ENCODE measurements at regions not wholly inside any gene's neighbourhood (a gene's known extent, or its start where the extent isn't known, plus 50 kb on each side); places are given as distances from the start of the nearest gene placed in this dataset.

DNA sequence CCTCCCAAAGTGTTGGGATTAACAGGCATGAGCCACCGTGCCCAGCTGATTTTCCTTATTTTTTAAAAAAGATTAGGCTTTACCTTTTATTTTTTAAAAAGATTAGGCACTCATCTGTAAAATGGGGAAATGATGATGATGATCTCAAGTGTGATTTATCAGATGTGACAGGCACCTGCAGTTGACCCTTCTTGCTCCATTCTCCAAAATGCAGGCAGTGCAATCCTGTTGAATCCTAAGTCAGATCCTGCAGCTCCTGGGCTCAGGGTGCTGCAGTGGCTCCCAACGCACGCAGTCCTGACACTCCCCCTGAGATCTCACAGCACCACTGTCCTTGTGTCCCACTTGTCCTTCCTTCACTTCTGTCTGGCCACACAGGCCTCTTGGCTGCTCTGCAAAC lies 257.3 kb upstream of the KAZN start:
- Histone ChIP-seq H3K27me3 (ENCODE audit: insufficient read depth, low read length, poor library complexity) (no peaks in the 10 kb centered on the region), H3K36me3 (ENCODE audit: control insufficient read depth, insufficient read depth, low read length) (no peaks in the 10 kb centered on the region), H3K27ac (ENCODE audit: low read depth, low read length) (no peak overlapping the region), H2BK5ac (ENCODE audit: low read length) (no peak overlapping the region), H3K4me2 (ENCODE audit: low read length) (no peak overlapping the region), H4K8ac (ENCODE audit: low read depth, low read length) (no peak overlapping the region), H3K79me1 (ENCODE audit: low read length) (no peaks in the 10 kb centered on the region), H2BK120ac (ENCODE audit: low read depth, low read length) (no peak overlapping the region), H3K4me1 (ENCODE audit: control insufficient read depth, low read depth, low read length) (no peaks in the 10 kb centered on the region), H3K9ac (ENCODE audit: low read length) (no peak overlapping the region), H4K5ac (ENCODE audit: low read length) (no peak overlapping the region), H3K4ac (ENCODE audit: low read depth, low read length) (no peak overlapping the region), H3K18ac (ENCODE audit: low read length) (no peak overlapping the region), H3K79me2 (ENCODE audit: control insufficient read depth, insufficient read depth, low read length) (no peaks in the 10 kb centered on the region), H3K23ac (ENCODE audit: low read length) (peak overlapping the region; percentile 37), H3K56ac (ENCODE audit: low read length) (no peak overlapping the region), H2BK15ac (replicated peaks; ENCODE audit: low read depth) (no peak overlapping the region), H3K4me3 (ENCODE audit: low read length) (no peak overlapping the region), H2AK5ac (ENCODE audit: low read length) (no peak overlapping the region)
- DNase-seq = no peak
- no CpG with 5 or more reads among the region's 3 CpGs for whole genome bisulfite sequencing (ENCODE audit: extremely low coverage, insufficient coverage, low lambda C conversion rate)

DNA sequence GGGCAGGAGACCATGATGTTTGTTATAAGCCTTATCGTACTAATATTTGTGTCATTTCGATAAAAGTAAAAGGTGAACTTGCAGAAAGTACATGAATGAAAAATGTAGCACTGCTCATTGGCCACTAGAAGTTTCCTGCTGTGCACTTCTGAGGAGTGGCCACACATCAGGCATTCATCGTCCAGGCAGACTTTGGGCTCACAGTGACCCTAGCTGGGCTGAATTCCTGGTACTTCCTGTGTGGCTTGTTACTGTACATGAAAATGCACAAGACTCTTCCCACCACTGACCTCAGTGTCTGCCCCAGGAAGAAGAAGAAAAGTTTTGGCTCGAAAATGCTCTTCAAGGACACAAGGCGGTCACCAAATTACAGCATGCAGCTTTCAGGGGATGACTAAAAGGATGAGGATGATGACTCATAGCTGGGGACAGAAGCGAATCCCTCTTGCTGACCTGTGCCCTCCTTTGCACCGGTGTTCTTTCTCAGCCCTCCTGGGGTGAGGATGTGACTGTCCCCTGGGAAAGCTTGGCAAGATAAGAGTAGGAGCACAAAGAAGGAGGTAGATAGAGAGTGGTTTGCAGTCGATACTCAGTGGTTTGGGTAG lies 252.4 kb upstream of the KAZN start:
- no peaks in the 10 kb centered on the region for H3K4me1 ChIP-seq (ENCODE audit: control insufficient read depth, low read depth, low read length)
- H2BK15ac ChIP-seq (replicated peaks; ENCODE audit: low read depth) = no peak overlapping the region
- no peaks in the 10 kb centered on the region for H3K79me1 ChIP-seq (ENCODE audit: low read length)
- no CpG with 5 or more reads among the region's 8 CpGs for WGBS (ENCODE audit: extremely low coverage, insufficient coverage, low lambda C conversion rate)
- no peak overlapping the region for H3K9ac ChIP-seq (ENCODE audit: low read length)
- H3K23ac ChIP-seq (ENCODE audit: low read length) = no peak overlapping the region
- no peak overlapping the region for H3K27ac ChIP-seq (ENCODE audit: low read depth, low read length)
- H3K36me3 ChIP-seq (ENCODE audit: control insufficient read depth, insufficient read depth, low read length) = no peaks in the 10 kb centered on the region
- H3K4me3 ChIP-seq (ENCODE audit: low read length) = no peak overlapping the region
- DNase-seq = peak; percentile 83
- H2BK120ac ChIP-seq (ENCODE audit: low read depth, low read length) = no peak overlapping the region
- H3K4ac ChIP-seq (ENCODE audit: low read depth, low read length) = no peak overlapping the region
- H4K5ac ChIP-seq (ENCODE audit: low read length) = no peak overlapping the region
- H2AK5ac ChIP-seq (ENCODE audit: low read length) = no peak overlapping the region
- H3K79me2 ChIP-seq (ENCODE audit: control insufficient read depth, insufficient read depth, low read length) = no peaks in the 10 kb centered on the region
- H4K8ac ChIP-seq (ENCODE audit: low read depth, low read length) = no peak overlapping the region
- H3K27me3 ChIP-seq (ENCODE audit: insufficient read depth, low read length, poor library complexity) = no peaks in the 10 kb centered on the region
- H3K18ac ChIP-seq (ENCODE audit: low read length) = no peak overlapping the region
- H2BK5ac ChIP-seq (ENCODE audit: low read length) = no peak overlapping the region
- H3K56ac ChIP-seq (ENCODE audit: low read length) = no peak overlapping the region
- H3K4me2 ChIP-seq (ENCODE audit: low read length) = no peak overlapping the region

DNA sequence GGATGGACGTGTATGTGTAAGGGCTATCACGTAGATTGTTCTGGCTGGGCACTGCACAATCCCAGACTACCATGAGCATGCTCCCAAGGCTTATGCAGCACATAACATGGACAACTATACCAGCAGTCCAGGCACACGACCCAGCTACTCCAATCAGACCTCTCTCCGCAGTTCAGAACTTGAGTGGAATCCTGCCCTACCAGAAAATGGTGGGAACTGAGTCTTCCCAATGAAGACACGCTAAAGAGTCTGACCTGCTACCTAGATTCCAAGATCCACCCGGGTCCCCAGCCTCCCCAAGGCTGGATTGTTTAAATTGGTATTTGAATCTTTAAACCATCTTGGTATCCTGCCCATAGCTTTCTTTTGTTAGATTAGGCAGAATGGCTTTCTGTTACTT lies 251.3 kb upstream of the KAZN start:
- Histone ChIP-seq H3K18ac (ENCODE audit: low read length) (no peak overlapping the region), H2BK120ac (ENCODE audit: low read depth, low read length) (no peak overlapping the region), H3K27ac (ENCODE audit: low read depth, low read length) (no peak overlapping the region), H3K4ac (ENCODE audit: low read depth, low read length) (no peak overlapping the region), H3K23ac (ENCODE audit: low read length) (no peak overlapping the region), H3K36me3 (ENCODE audit: control insufficient read depth, insufficient read depth, low read length) (no peaks in the 10 kb centered on the region), H3K4me2 (ENCODE audit: low read length) (no peak overlapping the region), H3K79me1 (ENCODE audit: low read length) (no peaks in the 10 kb centered on the region), H3K27me3 (ENCODE audit: insufficient read depth, low read length, poor library complexity) (no peaks in the 10 kb centered on the region), H3K79me2 (ENCODE audit: control insufficient read depth, insufficient read depth, low read length) (no peaks in the 10 kb centered on the region), H3K9ac (ENCODE audit: low read length) (no peak overlapping the region), H4K8ac (ENCODE audit: low read depth, low read length) (no peak overlapping the region), H3K4me1 (ENCODE audit: control insufficient read depth, low read depth, low read length) (no peaks in the 10 kb centered on the region), H2BK5ac (ENCODE audit: low read length) (no peak overlapping the region), H3K4me3 (ENCODE audit: low read length) (no peak overlapping the region), H2AK5ac (ENCODE audit: low read length) (no peak overlapping the region), H2BK15ac (replicated peaks; ENCODE audit: low read depth) (no peak overlapping the region), H4K5ac (ENCODE audit: low read length) (no peak overlapping the region), H3K56ac (ENCODE audit: low read length) (no peak overlapping the region)
- no peak for DNase-seq
- WGBS (ENCODE audit: extremely low coverage, insufficient coverage, low lambda C conversion rate) = no CpG with 5 or more reads among the region's 6 CpGs

DNA sequence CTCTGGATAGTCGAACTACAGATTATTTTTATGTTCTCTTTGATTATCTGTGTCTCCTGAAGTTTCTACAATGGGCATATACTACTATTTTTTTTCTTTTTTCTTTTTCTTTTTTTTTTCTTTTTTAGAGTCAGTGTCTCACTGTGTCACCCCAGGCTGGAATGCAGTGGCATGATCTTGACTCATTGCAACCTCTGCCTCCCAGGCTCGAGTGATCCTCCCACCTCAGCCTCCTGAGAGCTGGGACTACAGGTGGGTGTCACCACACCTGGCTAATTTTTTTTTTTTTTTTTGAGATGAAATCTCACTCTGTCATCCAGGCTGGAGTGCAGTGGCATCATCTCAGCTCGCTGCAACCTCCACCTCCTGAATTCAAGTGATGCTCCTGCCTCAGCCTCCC lies 250.7 kb upstream of the KAZN start:
- Histone ChIP-seq H3K4ac (ENCODE audit: low read depth, low read length) (no peak overlapping the region), H3K9ac (ENCODE audit: low read length) (no peak overlapping the region), H4K8ac (ENCODE audit: low read depth, low read length) (no peak overlapping the region), H3K27ac (ENCODE audit: low read depth, low read length) (no peak overlapping the region), H2BK15ac (replicated peaks; ENCODE audit: low read depth) (no peak overlapping the region), H3K4me3 (ENCODE audit: low read length) (no peak overlapping the region), H3K27me3 (ENCODE audit: insufficient read depth, low read length, poor library complexity) (no peaks in the 10 kb centered on the region), H3K79me2 (ENCODE audit: control insufficient read depth, insufficient read depth, low read length) (no peaks in the 10 kb centered on the region), H3K4me2 (ENCODE audit: low read length) (no peak overlapping the region), H3K23ac (ENCODE audit: low read length) (no peak overlapping the region), H4K5ac (ENCODE audit: low read length) (no peak overlapping the region), H3K79me1 (ENCODE audit: low read length) (no peaks in the 10 kb centered on the region), H2AK5ac (ENCODE audit: low read length) (no peak overlapping the region), H3K56ac (ENCODE audit: low read length) (no peak overlapping the region), H2BK120ac (ENCODE audit: low read depth, low read length) (no peak overlapping the region), H3K36me3 (ENCODE audit: control insufficient read depth, insufficient read depth, low read length) (no peaks in the 10 kb centered on the region), H3K18ac (ENCODE audit: low read length) (no peak overlapping the region), H3K4me1 (ENCODE audit: control insufficient read depth, low read depth, low read length) (no peaks in the 10 kb centered on the region), H2BK5ac (ENCODE audit: low read length) (no peak overlapping the region)
- DNase-seq = no peak
- WGBS (ENCODE audit: extremely low coverage, insufficient coverage, low lambda C conversion rate) = no CpG with 5 or more reads among the region's 3 CpGs

DNA sequence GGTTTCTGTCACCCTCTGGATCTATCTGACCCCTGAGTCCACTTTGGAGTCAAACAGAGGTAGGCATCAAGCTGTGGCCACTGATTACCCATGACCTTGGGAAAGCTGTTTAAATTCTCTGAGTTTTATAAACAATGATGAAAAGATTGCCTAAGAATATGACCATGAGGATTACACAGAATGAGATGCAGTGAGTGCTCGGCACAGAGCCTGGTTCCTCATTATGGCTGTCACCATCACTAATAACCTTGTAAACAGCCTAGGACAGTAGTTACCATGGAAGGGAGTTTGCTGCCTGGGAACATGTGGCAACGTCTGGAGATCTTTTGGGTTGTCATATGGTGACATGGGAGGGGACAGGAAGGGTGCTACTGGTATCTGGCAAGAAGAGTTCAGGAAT lies 248.3 kb upstream of the KAZN start:
- Histone ChIP-seq H2BK15ac (replicated peaks; ENCODE audit: low read depth) (no peak overlapping the region), H3K27me3 (ENCODE audit: insufficient read depth, low read length, poor library complexity) (no peaks in the 10 kb centered on the region), H3K4me1 (ENCODE audit: control insufficient read depth, low read depth, low read length) (no peaks in the 10 kb centered on the region), H3K79me1 (ENCODE audit: low read length) (no peaks in the 10 kb centered on the region), H2BK120ac (ENCODE audit: low read depth, low read length) (no peak overlapping the region), H3K56ac (ENCODE audit: low read length) (no peak overlapping the region), H3K23ac (ENCODE audit: low read length) (no peak overlapping the region), H3K4me2 (ENCODE audit: low read length) (no peak overlapping the region), H3K27ac (ENCODE audit: low read depth, low read length) (no peak overlapping the region), H2AK5ac (ENCODE audit: low read length) (no peak overlapping the region), H3K79me2 (ENCODE audit: control insufficient read depth, insufficient read depth, low read length) (no peaks in the 10 kb centered on the region), H4K8ac (ENCODE audit: low read depth, low read length) (no peak overlapping the region), H3K9ac (ENCODE audit: low read length) (no peak overlapping the region), H4K5ac (ENCODE audit: low read length) (no peak overlapping the region), H2BK5ac (ENCODE audit: low read length) (no peak overlapping the region), H3K18ac (ENCODE audit: low read length) (no peak overlapping the region), H3K4ac (ENCODE audit: low read depth, low read length) (no peak overlapping the region), H3K4me3 (ENCODE audit: low read length) (no peak overlapping the region), H3K36me3 (ENCODE audit: control insufficient read depth, insufficient read depth, low read length) (no peaks in the 10 kb centered on the region)
- no CpG with 5 or more reads among the region's 2 CpGs for WGBS (ENCODE audit: extremely low coverage, insufficient coverage, low lambda C conversion rate)
- no peak for DNase-seq

DNA sequence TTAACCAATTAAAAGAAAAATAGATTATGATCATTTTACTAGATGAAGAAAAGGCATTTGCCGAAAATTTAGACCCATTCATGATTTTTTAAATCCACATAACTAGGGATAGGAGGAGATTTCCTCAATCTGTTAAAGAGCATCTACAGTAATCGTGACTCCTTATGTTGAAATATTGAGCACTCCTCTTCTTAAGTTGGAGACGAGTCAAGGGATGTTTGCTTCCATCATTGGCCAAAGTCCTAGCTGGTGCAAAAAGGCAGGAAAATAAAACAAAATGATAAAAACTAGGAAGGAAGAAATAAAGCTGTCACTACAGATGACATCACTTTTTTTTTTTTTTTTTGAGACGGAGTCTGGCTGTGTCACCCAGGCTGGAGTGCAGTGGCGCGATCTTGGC lies 245.6 kb upstream of the KAZN start:
- no peak for DNase-seq
- no peak overlapping the region for H4K5ac ChIP-seq (ENCODE audit: low read length)
- no peak overlapping the region for H2AK5ac ChIP-seq (ENCODE audit: low read length)
- no peaks in the 10 kb centered on the region for H3K27me3 ChIP-seq (ENCODE audit: insufficient read depth, low read length, poor library complexity)
- H2BK120ac ChIP-seq (ENCODE audit: low read depth, low read length) = no peak overlapping the region
- H3K4ac ChIP-seq (ENCODE audit: low read depth, low read length) = no peak overlapping the region
- no peak overlapping the region for H4K8ac ChIP-seq (ENCODE audit: low read depth, low read length)
- H3K36me3 ChIP-seq (ENCODE audit: control insufficient read depth, insufficient read depth, low read length) = no peaks in the 10 kb centered on the region
- H3K18ac ChIP-seq (ENCODE audit: low read length) = no peak overlapping the region
- H3K9ac ChIP-seq (ENCODE audit: low read length) = no peak overlapping the region
- H3K79me2 ChIP-seq (ENCODE audit: control insufficient read depth, insufficient read depth, low read length) = no peaks in the 10 kb centered on the region
- no peak overlapping the region for H2BK5ac ChIP-seq (ENCODE audit: low read length)
- no peak overlapping the region for H2BK15ac ChIP-seq (replicated peaks; ENCODE audit: low read depth)
- no peak overlapping the region for H3K56ac ChIP-seq (ENCODE audit: low read length)
- H3K23ac ChIP-seq (ENCODE audit: low read length) = no peak overlapping the region
- H3K27ac ChIP-seq (ENCODE audit: low read depth, low read length) = no peak overlapping the region
- no peaks in the 10 kb centered on the region for H3K4me1 ChIP-seq (ENCODE audit: control insufficient read depth, low read depth, low read length)
- no peaks in the 10 kb centered on the region for H3K79me1 ChIP-seq (ENCODE audit: low read length)
- H3K4me3 ChIP-seq (ENCODE audit: low read length) = no peak overlapping the region
- no peak overlapping the region for H3K4me2 ChIP-seq (ENCODE audit: low read length)
- no CpG with 5 or more reads among the region's 6 CpGs for WGBS (ENCODE audit: extremely low coverage, insufficient coverage, low lambda C conversion rate)
